Skeletal muscle cell (primary cell): ENCODE measurements at regions not wholly inside any gene's neighbourhood (a gene's known extent, or its start where the extent isn't known, plus 50 kb on each side); places are given as distances from the start of the nearest gene placed in this dataset.

Experiments
- DNase-seq: peaks from one replicate; pipeline ENCODE4 v3.0.0-alpha.2; 2010; ENCODE audit warnings: low read depth
- H3K4me3 ChIP-seq: 2 replicates; pipeline ENCODE4 v1.5.1; 2011; ENCODE audit warnings: low read depth, mild to moderate bottlenecking, control low read depth, low read length, moderate library complexity

DNA sequence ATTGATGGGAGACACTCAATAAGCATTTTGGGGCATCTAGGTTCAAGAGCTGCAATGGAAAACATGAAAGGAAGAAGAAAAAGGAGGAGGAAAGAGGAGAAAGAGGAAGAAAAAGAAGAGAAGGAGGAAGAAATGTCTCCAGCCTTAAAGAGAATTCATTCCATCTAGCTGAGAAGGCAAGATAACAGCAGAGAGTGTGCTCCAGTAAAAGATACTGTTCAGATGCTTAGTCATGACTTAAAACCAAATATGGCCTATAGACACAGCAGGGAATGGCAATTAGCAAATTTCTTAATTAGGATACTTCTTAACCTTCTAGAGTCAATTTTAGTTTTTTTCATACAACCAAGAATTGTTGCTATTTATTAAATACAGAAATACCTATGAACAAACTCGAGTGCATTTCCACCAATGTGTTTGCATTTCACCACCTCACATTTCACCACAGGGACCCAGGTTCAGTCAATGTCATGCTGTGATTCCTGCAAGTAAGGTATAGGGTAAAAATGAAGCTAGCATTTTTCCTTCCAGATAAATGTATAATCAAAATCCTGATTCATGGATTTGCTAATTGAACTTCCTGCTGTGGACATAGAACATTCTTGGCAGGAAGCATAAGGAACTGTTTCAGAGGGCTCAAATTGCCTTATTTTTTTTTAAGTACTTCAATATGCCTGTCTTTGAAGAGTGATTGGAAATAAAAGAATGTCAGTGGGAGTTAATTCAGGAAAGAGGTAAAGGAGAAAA, 177.8 kb downstream of the RPS29 start:
- H3K4me3 ChIP-seq = no peak overlapping the region
- DNase-seq = no peak

DNA sequence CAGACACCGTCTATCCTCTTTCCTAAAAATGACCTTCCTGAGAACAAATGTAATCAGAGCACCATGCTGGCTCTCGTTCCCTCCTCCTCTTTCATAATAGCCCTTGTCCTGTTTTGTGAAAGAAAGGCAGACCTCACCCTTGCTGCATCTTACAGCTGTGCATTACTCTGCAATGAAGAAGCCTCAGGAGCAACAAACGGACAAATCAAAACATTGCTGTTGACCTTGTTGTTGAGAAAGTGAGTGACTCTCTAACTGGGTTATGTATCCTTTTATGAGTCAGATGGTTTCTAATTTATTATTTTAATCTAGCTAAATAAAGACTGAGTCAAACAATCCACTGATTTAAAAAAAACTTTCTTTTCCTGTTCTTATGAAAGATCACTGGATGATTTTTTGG, 180.9 kb downstream of the RPS29 start:
- DNase-seq = peak; percentile 73

DNA sequence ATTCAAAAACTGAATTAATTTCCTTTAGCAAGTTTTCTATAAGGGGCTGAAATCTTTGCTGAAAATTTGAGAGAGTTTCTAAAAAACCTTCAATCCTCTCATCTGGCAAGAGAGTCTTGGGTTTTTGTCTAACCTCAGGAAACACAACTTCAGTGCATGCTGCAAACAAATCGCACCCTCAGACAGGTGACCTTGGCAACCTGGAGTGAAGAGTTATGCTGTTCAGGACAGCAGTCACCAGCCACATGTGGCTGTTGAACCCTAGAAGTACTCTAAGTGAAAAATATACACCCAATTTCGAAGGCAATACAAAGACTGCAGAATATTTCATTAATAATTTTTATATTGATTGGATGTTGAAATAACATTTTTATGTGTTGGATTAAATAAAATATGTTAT, 184.8 kb downstream of the RPS29 start:
- no peak overlapping the region for H3K4me3 ChIP-seq
- DNase-seq = no peak

More for the DNA sequence above, 180.9 kb downstream of the RPS29 start:
- no peak overlapping the region for H3K4me3 ChIP-seq

DNA sequence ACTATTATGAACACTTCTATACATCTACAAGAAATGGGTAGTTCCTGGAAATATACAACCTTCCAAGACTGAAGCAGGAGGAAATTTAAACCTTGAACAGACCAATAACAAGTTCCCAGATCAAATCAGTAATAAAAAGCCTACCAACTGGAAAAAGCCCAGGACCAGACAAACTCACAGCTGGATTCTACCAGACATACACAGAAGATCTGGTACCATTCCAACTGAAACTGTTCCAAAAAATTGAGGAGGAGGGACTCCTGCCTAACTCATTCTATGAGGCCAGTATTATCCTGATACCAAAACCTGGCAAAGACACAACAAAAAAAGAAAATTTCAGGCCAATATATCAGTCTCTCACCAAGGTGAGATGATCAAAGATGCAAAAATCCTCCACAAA, 189.4 kb downstream of the RPS29 start:
- DNase-seq = no peak
- no peak overlapping the region for H3K4me3 ChIP-seq

DNA sequence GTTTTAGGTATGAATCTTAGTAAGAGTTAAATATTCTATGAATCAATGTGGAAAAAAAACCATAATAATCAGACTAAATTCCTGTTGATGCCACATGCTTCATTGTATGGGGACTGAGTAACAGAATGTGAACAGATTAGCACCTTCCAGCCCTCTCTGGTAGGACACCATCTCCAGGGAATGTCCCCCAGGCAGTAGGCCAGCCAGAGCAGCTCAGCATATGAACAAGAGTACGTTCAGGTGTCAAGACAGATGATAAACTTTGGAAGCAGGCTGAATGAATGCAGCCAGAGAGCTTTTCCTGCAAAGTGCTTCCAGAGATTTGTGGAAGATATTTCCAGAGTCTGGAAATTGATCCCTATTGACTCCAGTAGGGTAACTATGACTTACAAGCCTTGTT, 204.4 kb downstream of the RPS29 start:
- no peak overlapping the region for H3K4me3 ChIP-seq
- DNase-seq = no peak

DNA sequence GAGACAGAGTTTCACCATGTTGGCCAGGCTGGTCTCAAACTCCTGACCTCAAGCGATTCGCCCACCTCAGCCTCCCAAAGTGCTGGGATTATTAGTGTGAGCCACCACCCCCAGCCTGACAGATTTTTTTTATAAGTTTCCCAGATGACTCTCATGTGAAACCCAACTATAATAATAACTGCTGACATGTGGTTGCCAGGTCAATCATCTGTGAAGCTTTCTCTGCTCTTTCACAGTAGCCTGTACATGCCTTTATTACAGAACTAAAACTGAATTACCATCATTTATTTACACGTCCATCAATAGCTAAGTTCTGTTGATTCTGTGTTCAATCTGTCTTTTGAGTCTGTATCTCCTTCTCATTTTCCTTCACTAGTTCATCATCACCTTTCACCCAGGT, 218.5 kb downstream of the RPS29 start:
- no peak for DNase-seq
- no peak overlapping the region for H3K4me3 ChIP-seq

DNA sequence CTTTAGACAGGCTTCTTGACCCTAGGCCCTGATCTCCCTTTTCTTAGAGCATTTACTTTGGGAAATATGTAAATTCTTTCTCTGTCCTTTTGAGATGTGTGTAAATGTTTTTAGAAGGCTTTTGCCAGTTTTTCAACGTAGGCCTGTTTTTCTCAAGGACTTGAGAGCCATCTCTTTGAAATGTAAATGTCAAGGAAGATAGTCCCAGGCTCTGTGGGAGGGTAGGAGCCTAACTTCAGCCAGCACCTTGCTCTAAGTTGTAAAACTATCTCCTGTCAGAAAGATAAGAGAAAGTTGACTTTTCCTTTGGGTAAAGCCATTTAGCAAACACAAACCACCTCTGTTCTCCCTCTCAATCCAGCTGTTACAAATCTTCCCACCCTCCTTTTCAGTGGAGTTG, 219.8 kb downstream of the RPS29 start:
- DNase-seq = no peak
- no peak overlapping the region for H3K4me3 ChIP-seq

DNA sequence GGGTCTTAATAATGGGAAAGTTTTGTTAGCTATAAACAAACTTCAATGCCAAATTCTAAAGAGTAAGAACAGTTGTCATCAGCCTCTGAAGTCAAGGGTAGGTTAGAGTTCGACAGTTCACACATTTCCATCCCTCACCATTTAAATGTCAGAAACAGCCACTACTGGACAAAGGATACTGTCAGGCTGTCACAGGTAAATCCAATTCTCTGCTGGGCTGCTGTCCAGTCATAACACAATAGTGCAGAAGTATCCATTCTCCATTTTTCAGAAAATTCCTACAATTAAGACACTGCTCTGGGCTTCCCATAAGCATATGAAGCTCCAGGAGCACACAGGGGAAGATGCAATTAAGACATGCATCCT, 221.4 kb downstream of the RPS29 start:
- H3K4me3 ChIP-seq = no peak overlapping the region
- DNase-seq = no peak

DNA sequence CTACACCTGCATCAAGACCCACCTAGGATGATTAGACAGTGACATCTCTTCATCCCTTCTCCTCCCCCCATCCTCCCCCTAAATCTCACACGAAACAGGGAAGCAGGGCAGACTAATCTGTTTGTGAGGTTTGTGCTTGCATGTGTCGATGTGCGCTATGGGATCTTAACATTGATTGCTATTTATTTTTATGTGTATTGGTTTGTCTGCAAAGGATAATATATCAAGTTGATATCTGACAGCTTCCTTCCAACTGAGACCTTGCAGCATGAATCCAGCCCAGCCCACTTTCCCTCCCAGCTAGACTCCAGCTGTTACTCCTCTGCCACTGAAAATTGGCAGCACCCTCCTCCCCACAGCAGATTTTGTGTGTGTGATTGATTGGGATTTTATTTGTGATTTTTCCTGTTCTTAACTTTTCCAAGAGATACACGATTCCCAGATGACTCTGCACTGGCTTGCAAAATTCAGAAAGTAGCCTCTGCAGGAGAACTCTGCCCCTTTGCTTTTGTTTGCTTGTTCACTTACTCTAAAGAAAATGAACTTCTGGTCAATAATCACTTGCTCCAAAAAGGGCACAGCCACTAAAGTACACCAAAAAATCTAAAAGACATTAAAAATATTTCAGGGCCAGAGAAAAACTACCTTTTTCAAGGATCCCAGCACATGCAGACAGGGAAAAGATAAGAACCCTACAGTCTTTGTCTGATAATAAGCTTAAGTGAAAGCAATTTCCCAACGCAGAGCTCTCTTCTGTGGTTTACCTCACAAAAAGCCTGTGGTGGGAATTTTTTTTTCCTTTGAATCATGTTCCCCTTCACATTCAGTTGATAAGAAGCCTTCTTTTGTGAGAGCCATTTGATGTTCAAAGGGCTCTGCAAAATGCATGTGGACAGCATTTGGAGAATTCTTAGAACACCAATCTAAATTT, 222.1 kb downstream of the RPS29 start:
- no peak for DNase-seq
- no peak overlapping the region for H3K4me3 ChIP-seq

DNA sequence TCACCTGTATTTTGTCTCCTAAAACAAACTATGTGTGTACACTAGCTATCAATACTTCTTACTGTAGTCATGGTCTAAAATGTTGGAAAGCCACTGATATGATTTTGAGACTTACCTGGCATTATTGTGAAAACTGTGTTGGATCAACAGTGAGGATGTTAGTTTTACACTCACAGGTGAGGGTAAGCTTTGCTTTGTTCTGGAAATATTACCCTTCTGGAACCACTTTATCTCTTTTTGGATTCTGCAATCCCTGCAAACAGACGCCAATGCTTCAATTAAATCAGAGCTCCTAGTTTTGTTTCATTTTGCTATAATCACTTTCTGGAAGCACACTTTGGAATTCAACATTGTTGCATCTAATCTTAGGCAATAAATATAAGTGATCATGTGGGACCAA, 223.3 kb downstream of the RPS29 start:
- no peak for DNase-seq
- no peak overlapping the region for H3K4me3 ChIP-seq

DNA sequence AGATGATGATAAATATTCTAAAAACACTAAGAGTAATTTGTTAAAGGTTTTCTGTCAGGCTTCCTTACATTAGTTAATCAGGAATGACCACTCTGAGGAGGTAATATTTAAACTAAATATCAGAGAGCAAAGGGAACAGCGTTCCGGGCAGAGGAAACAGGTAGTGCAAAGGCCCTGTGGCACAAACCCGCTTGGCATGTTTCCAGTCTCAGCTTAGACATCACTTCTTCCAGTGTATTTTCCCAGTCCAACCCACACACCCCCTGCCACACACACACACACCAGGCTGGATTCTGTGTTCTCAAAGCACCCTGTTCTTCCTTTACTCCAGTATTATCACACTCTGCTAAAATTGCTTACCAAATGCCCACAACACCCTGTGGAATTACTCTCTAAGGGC, 247.1 kb downstream of the RPS29 start:
- no peak for DNase-seq
- no peak overlapping the region for H3K4me3 ChIP-seq

DNA sequence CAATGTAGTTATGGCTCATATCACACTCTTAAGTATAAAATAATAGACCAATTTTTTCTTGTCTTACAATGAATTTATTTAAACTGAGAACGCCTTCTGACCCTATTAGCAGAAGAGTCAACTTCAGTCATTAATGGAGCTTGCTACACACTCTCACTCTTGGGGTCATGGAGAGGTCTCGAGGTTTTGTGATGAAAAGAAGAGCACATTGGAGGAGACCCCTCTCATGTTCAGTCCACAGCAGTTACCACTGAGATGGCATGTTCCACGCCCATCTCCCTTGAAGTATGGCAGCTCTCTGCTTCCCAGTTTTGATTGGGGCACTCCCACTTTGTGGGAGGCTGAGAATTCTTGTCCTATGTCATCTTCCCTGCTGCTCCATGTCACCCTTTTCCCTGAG, 266.4 kb downstream of the RPS29 start:
- DNase-seq = no peak

DNA sequence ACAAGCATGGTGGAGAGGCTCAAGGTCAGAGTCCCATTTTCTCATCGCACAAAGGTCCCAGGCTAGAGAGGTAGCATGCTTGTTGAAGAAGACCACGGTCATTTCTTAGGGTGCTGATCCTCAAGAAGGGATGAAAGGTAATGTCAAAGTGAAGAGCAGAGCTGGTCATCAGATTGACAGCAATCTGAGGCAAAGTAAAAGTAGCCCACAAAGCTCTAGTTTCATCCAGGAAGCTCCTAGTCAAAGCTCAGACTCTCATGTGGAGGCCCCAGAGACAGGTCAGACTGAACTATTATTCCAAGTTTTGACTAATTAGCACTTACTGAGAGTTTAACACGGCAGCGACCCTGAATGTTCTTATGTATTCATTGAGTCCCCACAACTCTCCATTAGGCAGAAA, 270.6 kb downstream of the RPS29 start:
- H3K4me3 ChIP-seq = no peak overlapping the region
- no peak for DNase-seq

More for the DNA sequence above, 266.4 kb downstream of the RPS29 start:
- no peak overlapping the region for H3K4me3 ChIP-seq

DNA sequence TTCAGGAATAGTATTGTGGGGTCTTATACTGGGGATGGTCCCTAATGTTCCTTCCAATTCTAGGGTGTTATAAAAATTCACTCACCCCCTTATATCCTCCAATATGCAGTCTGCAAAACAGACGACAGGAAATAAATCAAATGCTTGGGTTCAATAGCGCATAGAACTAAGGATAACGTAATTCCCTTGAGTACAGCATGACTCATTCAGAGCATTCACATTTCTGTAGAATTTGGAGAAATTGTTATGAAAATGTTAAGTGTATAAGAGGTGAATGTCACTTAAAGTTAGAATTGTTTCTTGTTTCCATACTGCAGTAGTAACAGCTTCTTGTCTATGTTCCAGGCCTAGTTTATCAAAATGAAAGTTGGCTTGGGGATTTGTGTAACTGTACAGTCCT, 271.4 kb downstream of the RPS29 start:
- no peak overlapping the region for H3K4me3 ChIP-seq
- DNase-seq = peak; percentile 20

DNA sequence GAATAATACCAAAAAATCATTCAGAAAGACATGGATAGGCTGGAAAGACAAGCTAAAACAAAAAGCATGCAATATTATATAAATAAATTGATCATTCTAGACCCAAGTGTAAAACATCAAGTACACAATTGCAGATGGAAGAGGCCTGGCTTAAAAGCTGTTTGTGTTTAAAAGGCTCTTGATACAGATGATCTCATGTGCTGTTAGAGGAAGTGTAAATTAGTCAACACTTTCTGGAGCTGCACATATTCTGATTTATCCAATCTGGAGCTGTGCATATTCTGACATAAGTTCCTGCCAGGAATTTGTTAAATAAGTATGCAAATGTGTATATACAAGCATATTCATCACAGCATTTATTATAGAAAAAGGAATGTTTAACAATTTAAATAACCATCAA, 273.1 kb downstream of the RPS29 start:
- H3K4me3 ChIP-seq = no peak overlapping the region
- no peak for DNase-seq

DNA sequence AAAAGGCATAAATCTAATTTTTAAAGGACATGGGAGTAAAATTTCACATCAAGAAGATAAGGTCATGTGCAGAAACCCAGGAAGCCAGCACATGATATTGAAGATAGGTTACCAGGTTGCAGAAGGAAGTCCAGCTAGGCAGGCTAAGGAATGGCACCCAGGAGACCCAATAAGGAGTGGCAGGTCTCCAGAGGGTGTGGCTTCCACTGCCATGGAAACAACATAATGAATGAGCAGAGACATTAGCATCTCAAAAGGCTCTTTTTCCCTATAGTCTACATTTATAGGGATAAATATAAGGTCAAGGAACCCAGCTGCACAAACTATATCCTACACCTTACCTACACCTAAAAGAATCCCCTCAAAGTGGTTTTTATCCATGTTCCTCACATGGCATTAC, 275.9 kb downstream of the RPS29 start:
- no peak for DNase-seq
- no peak overlapping the region for H3K4me3 ChIP-seq

DNA sequence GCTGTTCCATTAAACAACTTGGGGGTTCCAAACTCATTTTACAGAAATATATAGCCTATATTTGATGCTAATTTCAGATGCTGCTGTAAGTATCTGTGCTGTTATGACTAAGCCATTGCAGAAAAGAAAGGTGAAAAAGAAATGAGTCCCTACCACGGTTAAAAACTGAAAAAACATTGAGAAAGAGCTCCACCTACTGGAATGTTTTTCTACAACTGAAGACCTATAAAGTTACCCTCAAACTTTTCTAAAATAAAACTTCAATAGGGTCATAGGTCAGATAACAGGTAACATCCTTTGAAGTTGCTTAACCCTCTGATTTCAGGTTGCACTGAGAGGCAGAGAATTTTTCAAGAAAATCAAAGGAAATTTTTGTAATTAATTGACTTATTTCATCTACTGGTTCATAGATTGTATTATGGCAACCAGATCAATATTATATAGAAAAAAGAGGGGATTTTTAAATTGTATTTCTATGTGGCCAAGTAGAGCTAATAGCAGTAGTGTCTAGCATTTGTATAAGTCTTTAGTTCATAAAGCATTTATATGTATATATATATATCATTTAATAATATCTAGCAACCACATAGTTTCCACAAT, 279.9 kb downstream of the RPS29 start:
- no peak overlapping the region for H3K4me3 ChIP-seq
- no peak for DNase-seq

DNA sequence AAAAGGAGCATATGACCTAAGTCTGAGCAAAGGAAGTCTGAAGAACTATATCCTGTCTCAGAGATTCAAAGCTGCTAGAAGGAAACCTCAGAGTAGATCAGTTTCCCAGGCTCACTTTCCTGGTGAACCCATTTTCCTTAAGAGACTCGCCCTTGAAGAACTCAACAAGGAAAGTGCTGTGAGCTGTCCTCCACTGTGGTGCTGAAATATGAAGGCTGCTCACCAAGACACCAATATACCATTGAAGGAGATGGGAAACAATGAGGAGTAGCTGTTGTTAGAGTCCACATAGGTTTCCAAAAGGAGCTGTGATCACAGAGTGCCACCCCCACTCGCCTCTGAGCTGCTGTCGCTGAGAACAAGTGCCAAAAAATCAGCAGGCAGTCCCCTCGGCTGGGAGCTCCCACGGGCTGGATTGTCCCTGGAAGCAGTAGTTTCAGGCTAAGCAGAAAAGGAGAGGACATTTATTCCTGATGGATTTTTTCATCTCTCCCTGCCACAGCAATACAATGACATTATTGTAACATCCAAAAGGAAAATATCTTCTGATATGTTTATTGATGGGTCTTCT, 282.1 kb downstream of the RPS29 start:
- no peak for DNase-seq
- H3K4me3 ChIP-seq = no peak overlapping the region

DNA sequence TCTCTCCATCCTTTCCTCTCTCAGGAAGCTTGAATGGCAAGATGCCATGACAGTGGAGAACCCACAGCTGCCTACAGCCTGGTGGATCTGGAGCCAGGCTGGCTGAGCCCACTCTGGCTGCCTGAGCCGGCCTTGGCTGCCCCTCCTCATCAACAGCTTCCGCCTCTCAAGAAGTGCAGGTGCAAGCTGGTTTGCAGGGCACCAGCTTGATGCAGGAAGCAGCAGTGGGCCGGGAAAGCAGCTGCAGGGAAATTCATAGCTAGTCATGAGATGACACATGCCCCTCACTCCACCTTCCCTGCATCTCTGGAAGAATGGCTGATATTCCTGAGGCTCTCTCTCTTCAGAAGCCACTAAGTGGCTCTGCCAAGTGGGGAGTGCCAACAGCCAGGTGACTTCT, 289.1 kb downstream of the RPS29 start:
- DNase-seq = no peak
- H3K4me3 ChIP-seq = no peak overlapping the region

DNA sequence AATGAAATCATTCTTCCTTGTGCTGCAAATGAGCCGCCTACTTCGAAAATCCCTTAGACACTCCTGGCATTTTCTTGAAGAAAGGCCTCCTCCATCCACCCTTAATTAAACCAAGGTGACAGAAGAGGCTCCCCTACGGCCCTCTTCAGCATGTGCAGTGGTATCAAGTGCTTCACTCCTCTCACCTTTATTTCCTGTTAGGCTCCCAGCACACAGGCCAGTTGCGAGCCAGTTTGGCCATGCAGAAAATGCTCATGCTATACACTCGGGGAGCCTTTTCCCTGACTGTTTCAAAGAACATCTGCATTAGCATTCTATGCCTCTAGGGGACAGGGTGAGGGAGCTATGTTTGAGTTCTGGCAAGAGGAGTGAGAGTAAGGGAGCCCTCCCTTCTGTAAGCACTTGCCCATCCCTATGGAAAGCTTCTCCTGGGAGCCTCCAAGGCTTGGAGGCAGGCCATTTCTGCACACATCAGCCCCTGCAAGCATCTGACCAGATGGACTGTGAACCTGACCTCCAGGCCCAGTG, 291.5 kb downstream of the RPS29 start:
- no peak for DNase-seq
- no peak overlapping the region for H3K4me3 ChIP-seq
